ENCODE measurements at regions not wholly inside any gene's neighbourhood (a gene's known extent, or its start where the extent isn't known, plus 50 kb on each side); places are given as distances from the start of the nearest gene placed in this dataset.

DNA sequence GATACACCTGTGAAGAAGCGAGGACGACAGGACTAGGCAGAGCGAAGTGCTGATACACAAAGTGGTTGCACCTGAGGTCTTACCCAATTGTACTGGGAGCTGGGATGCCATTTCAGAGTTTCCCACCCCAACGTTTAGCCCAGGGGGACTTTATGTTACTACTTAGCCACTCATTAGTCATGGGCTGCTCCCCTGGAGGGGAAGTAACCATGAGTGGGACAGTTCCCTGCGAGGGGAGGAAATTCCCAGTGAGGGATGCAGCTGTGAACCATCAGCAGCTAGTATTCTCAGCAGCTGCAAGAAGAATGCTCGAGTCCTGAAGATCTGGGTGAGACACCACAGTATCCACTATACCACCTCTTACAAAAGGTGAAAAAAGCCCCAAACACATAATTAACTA lies 93.7 kb upstream of the ACTBL2 start:
- TF ChIP-seq, protein P1, sequence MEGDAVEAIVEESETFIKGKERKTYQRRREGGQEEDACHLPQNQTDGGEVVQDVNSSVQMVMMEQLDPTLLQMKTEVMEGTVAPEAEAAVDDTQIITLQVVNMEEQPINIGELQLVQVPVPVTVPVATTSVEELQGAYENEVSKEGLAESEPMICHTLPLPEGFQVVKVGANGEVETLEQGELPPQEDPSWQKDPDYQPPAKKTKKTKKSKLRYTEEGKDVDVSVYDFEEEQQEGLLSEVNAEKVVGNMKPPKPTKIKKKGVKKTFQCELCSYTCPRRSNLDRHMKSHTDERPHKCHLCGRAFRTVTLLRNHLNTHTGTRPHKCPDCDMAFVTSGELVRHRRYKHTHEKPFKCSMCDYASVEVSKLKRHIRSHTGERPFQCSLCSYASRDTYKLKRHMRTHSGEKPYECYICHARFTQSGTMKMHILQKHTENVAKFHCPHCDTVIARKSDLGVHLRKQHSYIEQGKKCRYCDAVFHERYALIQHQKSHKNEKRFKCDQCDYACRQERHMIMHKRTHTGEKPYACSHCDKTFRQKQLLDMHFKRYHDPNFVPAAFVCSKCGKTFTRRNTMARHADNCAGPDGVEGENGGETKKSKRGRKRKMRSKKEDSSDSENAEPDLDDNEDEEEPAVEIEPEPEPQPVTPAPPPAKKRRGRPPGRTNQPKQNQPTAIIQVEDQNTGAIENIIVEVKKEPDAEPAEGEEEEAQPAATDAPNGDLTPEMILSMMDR (IDR thresholded peaks at IDR 0.05), result no peak
- Histone ChIP-seq H3K36me3 (no peaks in the 10 kb centered on the region), H3K4me3 (no peak overlapping the region), H3K27ac (no peak overlapping the region), H3K4me1 (no peaks in the 10 kb centered on the region), H3K9me3 (no peaks in the 10 kb centered on the region), H3K27me3 (ENCODE audit: low read depth) (no peaks in the 10 kb centered on the region)
- no peak for DNase-seq
- ATAC-seq, result no peak
- intact Hi-C loops (cut with DNase I), result no loop called here

DNA sequence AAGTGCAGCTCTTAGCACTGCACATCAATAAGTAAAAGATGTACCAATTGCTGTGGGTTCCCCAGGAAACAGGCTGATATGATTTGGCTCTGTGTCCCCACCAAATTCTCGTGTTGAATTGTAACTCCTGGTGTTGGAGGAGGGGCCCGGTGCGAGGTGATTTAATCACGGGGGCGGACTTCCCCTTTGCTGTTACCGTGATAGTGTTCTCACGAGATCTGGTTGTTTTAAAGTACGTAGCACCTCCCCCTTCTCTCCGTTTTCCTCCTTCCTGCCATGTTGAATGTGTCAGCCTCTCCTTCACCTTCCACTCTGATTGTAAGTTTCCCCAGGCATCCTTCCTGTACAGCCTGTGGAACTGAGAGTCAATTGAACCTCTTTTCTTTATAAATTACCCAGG lies 93.2 kb upstream of the ACTBL2 start:
- intact Hi-C loops (cut with DNase I), result no loop called here
- no peak for DNase-seq
- Histone ChIP-seq H3K4me3 (no peak overlapping the region), H3K4me1 (no peaks in the 10 kb centered on the region), H3K9me3 (no peaks in the 10 kb centered on the region), H3K27ac (no peak overlapping the region), H3K27me3 (ENCODE audit: low read depth) (no peaks in the 10 kb centered on the region), H3K36me3 (no peaks in the 10 kb centered on the region)
- TF ChIP-seq, protein P1 (IDR thresholded peaks at IDR 0.05), result no peak
- ATAC-seq, result no peak

DNA sequence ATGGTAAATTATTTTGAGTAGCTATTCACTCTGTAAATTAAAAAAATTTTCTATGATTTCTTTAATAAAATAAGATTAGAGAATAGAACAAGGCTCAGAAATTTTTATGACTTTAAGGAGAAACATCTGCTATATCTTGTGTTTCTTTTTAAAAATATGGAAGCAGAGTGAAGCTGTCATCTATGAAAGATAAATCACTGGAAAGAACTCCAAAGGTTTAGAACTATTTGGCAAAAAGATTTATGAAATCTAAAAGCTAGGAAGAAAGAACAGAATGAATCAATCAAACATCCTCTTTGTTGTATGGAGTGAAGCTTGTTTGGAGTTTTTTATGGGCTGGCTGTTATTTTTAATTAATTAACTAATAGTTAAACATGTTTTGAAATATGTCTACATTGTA lies 89.8 kb upstream of the ACTBL2 start:
- no peaks in the 10 kb centered on the region for H3K27me3 ChIP-seq (ENCODE audit: low read depth)
- intact Hi-C loops (cut with DNase I), result no loop called here
- no peak for DNase-seq
- H3K9me3 ChIP-seq, result no peaks in the 10 kb centered on the region
- H3K36me3 ChIP-seq, result no peaks in the 10 kb centered on the region
- no peak overlapping the region for H3K27ac ChIP-seq
- no peak for ATAC-seq
- H3K4me1 ChIP-seq, result no peaks in the 10 kb centered on the region
- H3K4me3 ChIP-seq, result no peak overlapping the region
- TF ChIP-seq, protein P1 (IDR thresholded peaks at IDR 0.05), result no peak

DNA sequence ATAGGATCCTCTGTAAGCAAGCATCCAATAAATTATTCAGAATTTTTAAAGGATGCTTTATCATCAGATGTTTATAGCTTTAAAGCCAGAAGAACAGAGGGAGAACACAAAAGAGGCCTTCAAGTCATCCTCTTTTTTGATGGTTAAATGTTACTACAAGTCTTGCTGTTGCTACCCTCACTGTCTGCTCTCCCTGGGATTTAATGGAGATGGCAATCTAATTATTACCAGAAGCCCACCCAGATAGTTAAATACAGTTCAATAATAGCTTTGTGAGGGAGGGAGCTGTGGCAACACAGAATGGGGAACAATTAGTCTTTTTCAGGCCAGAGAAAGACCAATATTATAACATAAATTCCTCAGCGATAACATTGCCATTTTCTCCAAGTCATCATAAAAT lies 87.0 kb upstream of the ACTBL2 start:
- DNase-seq, result no peak

DNA sequence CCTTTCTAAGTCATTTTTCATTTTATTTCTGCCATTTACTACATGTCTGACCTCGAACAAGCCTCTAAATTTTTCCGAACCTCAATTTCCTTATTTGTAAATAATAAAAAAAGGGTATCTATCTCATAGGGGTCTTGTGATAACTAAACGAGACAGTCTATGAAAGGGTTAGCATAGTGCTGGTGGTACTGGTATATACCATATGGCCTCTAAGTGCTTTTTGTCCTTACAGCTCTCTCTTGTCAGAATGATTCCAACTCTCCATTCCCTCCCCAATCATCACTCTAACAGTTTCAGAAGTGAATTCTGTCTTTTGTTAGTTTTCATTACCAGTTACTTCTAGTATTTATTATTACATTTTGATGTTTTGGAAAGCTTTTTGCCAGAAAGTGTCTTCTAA lies 85.5 kb upstream of the ACTBL2 start:
- DNase-seq, result no peak

More for the DNA sequence above, 87.0 kb upstream of the ACTBL2 start:
- no peaks in the 10 kb centered on the region for H3K4me1 ChIP-seq
- intact Hi-C loops (cut with DNase I), result no loop called here
- H3K27ac ChIP-seq, result no peak overlapping the region
- H3K36me3 ChIP-seq, result no peaks in the 10 kb centered on the region
- H3K4me3 ChIP-seq, result no peak overlapping the region
- H3K27me3 ChIP-seq (ENCODE audit: low read depth), result no peaks in the 10 kb centered on the region
- ATAC-seq, result no peak
- no peaks in the 10 kb centered on the region for H3K9me3 ChIP-seq
- TF ChIP-seq, protein P1 (IDR thresholded peaks at IDR 0.05), result no peak

More for the DNA sequence above, 85.5 kb upstream of the ACTBL2 start:
- Histone ChIP-seq H3K36me3 (no peaks in the 10 kb centered on the region), H3K27me3 (ENCODE audit: low read depth) (no peaks in the 10 kb centered on the region), H3K27ac (no peak overlapping the region), H3K9me3 (no peaks in the 10 kb centered on the region), H3K4me1 (no peaks in the 10 kb centered on the region), H3K4me3 (no peak overlapping the region)
- TF ChIP-seq, protein P1 (IDR thresholded peaks at IDR 0.05), result no peak
- intact Hi-C loops (cut with DNase I), result no loop called here
- no peak for ATAC-seq

Data from lower lobe of right lung (tissue), 2 donors.